Activated T-cell treated with anti-CD3 and anti-CD28 coated beads, Interleukin-2, amount 50 U/mL, for 24 hours (primary cell): ENCODE measurements at regions not wholly inside any gene's neighbourhood (a gene's known extent, or its start where the extent isn't known, plus 50 kb on each side); places are given as distances from the start of the nearest gene placed in this dataset.
"Not testable (repeated sequence)": the region's sequence is repeated elsewhere in the genome, so short reads cannot be mapped to it uniquely, and the experiment has no call there.

ENCODE experiments used
- DNase-seq: peaks from one replicate; pipeline ENCODE4 v3.0.0-alpha.2; 2020
- H3K27ac Mint-ChIP-seq: 2 replicates; pipeline ENCODE4 v1.8.0; 2020; ENCODE audit warnings: mild to moderate bottlenecking, mixed read lengths
- H3K27me3 Mint-ChIP-seq: 2 replicates; pipeline ENCODE4 v1.8.0; 2020; ENCODE audit warnings: mixed read lengths
- H3K36me3 Mint-ChIP-seq: 2 replicates; pipeline ENCODE4 v1.8.0; 2020; ENCODE audit warnings: low read depth, mixed read lengths
- H3K4me1 Mint-ChIP-seq: 2 replicates; pipeline ENCODE4 v1.8.0; 2020; ENCODE audit warnings: low read depth, mixed read lengths
- H3K4me3 Mint-ChIP-seq: 2 replicates; pipeline ENCODE4 v1.8.0; 2020; ENCODE audit warnings: mild to moderate bottlenecking, moderate library complexity, mixed read lengths
- H3K9me3 Mint-ChIP-seq: 2 replicates; pipeline ENCODE4 v1.8.0; 2020; ENCODE audit warnings: mixed read lengths

DNA sequence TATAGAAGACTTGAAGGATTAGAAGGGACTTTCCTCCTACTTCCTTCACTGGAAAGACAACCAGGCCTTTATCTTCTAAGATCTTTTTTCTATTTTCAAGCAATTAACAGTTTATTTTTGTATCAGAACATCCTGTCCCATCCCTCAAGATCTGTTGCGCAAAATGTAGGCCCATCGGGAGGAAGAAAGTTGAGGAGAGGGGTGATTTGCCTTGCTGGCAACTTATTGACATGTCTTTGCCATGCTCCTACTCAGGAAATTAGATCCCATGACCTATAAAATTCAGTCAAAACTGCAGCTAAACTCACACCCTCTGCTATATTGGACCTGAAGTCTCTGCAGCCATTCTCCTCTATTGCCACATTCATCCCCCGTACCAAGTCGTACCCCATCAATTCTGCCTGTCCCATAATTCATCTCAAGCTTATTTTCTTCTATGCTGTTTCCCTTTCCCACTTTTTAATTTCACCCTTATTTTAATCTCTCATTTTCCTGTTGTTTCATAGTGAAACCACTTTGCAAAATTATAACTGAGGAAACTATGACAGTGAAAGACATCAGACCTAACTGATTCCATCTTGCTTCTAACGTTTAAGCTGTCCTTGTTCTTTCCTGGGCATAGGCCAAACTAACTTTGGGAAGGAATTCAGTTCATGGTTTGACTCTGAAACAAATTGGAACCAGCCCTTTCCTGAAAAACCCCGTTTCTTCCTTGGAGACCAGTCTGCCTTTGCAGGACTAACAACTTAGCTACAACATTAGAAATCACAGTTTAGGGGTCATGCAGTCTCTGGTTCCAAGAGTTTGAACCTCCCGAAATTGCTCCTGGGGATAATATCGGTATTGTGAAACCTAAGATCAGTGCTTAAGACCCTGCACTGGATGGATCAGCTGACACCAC is 195.7 kb upstream of the PTBP2 start:
- Mint-ChIP-seq H3K4me3 (no peak overlapping the region), H3K4me1 (no peaks in the 10 kb centered on the region), H3K27ac (no peak overlapping the region), H3K27me3 (no peaks in the 10 kb centered on the region), H3K9me3 (peaks cover 16% of the 10 kb centered on the region), H3K36me3 (no peaks in the 10 kb centered on the region)
- DNase-seq: no peak

DNA sequence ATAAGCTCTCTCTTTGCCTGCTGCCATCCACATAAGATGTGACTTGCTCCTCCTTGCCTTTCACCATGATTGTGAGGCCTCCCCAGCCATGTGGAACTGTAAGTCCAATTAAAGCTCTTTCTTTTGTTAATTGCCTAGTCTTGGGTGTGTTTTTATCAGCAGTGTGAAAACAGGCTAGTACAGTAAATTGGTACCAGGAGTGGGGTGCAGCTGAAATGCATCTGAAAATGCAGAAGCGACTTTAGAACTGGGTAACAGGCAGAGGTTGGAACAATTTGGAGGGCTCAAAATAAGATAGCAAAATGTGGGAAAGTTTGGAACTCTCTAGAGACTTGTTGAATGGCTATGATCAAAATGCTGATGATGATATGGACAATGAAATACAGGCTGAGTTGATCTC is 192.9 kb upstream of the PTBP2 start:
- H3K36me3 Mint-ChIP-seq, H3K4me3 Mint-ChIP-seq, H3K4me1 Mint-ChIP-seq, DNase-seq, H3K27ac Mint-ChIP-seq, H3K27me3 Mint-ChIP-seq: not testable (repeated sequence)
- peaks cover 18% of the 10 kb centered on the region for H3K9me3 Mint-ChIP-seq

DNA sequence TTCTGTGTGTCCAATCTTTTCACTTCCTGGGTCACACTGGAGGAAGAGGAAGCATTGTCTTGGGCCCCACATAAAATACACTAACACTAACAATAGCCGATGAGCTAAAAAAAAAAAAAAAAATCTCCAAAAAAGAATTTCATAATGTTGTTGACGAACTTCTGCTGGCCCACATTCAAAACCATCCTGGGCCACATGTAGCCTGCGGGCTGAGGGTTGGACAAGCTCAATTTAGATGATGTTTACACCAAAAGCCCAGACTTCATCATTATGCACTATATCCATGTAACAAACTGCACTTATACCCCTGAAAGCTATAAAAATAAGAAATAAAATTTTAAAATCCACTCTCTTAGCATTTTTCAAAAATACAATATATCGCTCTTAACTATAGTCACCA is 187.8 kb upstream of the PTBP2 start:
- Mint-ChIP-seq H3K36me3 (no peaks in the 10 kb centered on the region), H3K4me3 (no peak overlapping the region), H3K9me3 (peaks cover 10% of the 10 kb centered on the region), H3K27me3 (no peaks in the 10 kb centered on the region), H3K27ac (no peak overlapping the region), H3K4me1 (no peaks in the 10 kb centered on the region)
- no peak for DNase-seq

DNA sequence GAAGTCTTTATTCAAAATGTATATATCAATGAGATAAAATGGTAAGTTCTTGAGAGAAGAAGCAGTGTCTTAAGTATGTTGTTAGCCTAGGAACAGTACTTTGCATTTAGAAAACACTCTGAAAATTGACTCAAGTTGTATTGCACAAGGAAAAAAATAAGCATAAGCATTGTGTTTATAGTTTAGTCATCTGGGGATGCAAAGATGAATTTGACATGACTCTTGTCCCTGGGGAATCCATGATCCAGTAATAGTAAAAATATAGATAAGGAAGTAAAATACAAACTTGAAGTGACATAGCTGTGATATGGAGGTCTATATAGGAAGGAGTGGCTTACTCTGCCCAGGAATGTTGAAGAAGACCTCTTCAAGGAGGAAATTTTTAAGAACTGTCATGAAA is 185.0 kb upstream of the PTBP2 start:
- no peak for DNase-seq
- H3K4me3 Mint-ChIP-seq: no peak overlapping the region
- H3K36me3 Mint-ChIP-seq: no peaks in the 10 kb centered on the region
- no peaks in the 10 kb centered on the region for H3K4me1 Mint-ChIP-seq
- no peaks in the 10 kb centered on the region for H3K9me3 Mint-ChIP-seq
- H3K27me3 Mint-ChIP-seq: no peaks in the 10 kb centered on the region
- H3K27ac Mint-ChIP-seq: no peak overlapping the region

DNA sequence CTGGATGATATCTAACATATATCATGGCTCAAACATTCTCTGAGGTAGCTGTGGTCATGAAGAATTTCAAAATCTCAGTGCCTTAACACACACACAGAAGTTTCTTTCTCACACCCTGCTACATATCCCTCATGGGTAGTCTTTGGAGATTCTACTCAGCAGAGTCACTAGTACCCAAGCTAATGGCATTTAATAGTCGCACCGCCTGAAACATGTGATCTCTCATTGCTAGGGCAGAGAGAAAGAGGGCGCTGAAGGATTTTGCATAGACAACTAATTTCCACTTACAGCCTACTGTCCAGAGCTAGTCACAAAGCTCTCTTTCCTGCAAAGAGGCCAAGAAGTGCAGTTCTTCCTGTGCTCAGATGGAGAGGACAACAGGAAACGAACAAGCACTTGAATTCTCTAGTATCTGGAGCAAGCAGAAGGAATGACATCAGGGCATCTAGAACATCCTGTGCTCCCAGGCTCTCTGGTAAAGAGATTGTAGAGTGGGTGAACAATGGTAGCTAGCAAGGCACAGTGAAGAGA is 183.4 kb upstream of the PTBP2 start:
- no peak for DNase-seq
- no peaks in the 10 kb centered on the region for H3K36me3 Mint-ChIP-seq
- no peak overlapping the region for H3K27ac Mint-ChIP-seq
- no peaks in the 10 kb centered on the region for H3K27me3 Mint-ChIP-seq
- no peaks in the 10 kb centered on the region for H3K4me1 Mint-ChIP-seq
- no peak overlapping the region for H3K4me3 Mint-ChIP-seq
- H3K9me3 Mint-ChIP-seq: no peaks in the 10 kb centered on the region

DNA sequence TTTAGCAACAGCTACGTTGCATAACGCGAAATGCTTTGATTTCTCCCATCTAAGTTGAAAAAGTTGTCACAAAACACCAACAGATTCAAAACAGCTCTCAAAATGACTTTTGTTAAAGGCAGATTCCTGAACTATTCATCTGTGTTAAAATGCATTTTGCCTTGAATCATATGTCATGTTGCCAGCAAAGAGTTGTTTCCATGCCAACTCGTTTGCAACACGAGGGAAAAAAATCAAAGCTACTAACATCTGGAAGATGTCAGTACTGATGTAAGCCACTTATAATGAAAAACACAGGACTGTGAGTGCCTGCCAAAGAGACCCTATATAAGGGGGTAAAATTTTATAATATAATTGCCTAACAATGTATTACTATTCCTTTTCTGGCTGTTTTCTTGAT is 182.7 kb upstream of the PTBP2 start:
- Mint-ChIP-seq H3K27ac (no peak overlapping the region), H3K27me3 (no peaks in the 10 kb centered on the region), H3K4me3 (no peak overlapping the region), H3K9me3 (no peaks in the 10 kb centered on the region), H3K36me3 (no peaks in the 10 kb centered on the region), H3K4me1 (no peaks in the 10 kb centered on the region)
- no peak for DNase-seq

DNA sequence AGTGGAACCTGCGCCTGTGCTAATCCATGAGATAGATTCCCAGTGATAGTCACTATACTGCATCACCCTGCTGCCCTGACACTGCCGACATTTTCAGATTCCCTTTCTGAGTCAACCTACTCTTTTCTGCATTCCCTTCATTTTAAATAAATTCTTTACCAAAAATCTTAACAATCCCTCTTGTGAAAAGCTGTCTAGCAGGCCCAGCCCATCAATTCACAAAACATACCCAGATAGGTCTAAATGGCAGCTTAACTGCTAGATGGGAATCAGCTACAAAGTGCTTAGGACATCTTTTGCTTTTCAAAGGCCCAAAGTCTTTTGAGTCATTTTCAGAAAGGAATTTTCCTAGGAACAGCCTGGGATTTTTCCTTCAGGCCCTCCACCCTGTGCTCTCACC is 180.1 kb upstream of the PTBP2 start:
- Mint-ChIP-seq H3K27ac (no peak overlapping the region), H3K27me3 (no peaks in the 10 kb centered on the region), H3K9me3 (no peaks in the 10 kb centered on the region), H3K36me3 (no peaks in the 10 kb centered on the region), H3K4me3 (no peak overlapping the region), H3K4me1 (no peaks in the 10 kb centered on the region)
- DNase-seq: no peak

DNA sequence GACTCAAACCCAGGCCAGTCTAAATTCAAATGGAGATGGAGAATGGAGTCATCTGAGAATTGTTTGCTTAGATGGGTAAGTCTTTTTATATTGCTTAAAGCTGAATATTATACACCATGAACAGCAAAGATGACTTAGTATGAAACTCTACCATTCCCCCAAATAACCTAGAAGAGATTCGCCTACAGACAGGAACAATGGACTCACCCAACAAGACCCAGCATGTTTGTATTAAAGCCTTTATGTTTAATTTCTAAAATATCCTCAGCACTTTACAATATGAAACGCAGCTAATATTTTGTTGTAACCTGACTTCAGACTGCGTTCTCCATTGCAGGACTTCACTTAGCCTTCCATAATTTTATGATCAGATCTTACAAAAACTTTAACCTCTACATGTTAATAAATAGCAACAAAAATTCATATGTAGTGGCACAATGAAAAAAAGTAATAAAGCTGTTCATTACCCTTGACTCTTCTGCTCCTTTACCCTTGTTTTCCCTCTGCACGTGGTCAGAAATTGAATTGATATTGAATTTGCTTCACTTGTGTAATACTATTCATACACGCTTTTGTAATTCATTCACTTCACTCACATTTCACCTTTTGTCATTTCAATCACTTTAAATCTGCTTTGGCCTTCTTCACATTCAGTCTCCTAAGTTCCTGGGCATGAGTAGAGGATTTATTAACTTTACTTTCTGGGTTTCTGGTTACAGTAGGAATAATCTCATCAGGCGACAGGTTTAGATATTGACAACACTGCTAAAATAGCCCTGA is 177.3 kb upstream of the PTBP2 start:
- Mint-ChIP-seq H3K27ac (no peak overlapping the region), H3K36me3 (no peaks in the 10 kb centered on the region), H3K27me3 (no peaks in the 10 kb centered on the region), H3K4me1 (no peaks in the 10 kb centered on the region), H3K9me3 (no peaks in the 10 kb centered on the region), H3K4me3 (no peak overlapping the region)
- no peak for DNase-seq

DNA sequence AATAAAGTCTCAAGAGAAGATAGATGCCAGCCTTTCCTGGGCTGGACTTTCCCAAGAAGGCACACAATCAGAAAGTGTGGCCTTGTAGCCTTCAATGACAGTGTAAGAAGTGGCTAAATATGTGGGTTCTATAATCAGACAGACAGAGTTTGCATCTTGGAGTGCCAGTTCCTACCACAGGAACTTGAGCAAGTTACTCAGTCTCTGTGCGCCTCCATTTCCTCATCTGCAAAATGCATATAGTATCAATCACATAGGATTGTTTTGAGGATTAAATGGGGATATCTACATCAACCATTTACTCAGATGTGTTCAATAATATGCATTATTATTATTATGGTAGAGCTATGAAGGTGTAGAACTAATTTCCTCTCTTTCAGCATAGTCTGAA is 176.8 kb upstream of the PTBP2 start:
- Mint-ChIP-seq H3K4me3 (no peak overlapping the region), H3K36me3 (no peaks in the 10 kb centered on the region), H3K4me1 (no peaks in the 10 kb centered on the region), H3K27ac (no peak overlapping the region), H3K9me3 (no peaks in the 10 kb centered on the region), H3K27me3 (no peaks in the 10 kb centered on the region)
- no peak for DNase-seq

DNA sequence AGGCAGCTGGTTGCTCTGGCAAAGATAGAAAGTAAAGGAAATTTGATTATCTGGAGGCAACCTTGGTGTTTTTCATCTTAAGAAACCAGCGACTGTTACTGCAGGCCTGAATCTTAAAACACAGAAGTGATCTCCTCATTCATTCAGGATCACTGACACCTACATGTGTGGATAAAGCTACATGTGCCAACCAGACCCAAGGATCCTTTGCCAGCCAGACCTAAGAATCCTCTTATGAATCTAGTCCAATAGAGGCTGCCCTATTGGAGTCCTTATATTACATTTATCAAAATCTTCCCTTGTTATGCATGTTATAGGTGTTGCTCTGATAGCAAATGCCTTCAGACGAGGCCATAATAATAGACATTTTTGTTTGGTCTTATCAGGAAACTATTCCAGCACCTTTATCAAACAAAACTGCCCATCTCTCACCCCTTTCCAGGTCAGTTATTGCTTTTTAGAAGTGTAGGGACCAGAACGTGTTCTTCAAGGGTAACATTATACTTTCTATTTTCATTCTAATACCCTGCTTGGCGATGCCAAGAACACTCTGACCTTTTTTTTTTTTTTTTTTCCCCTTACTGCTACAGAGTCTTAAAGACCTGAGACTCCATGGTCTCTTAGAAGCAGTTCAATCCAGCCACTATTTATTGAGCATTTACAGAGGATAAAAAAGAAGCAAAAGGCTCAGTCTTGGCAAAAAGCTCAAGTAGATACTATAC is 175.5 kb upstream of the PTBP2 start:
- DNase-seq: no peak
- H3K4me3 Mint-ChIP-seq: no peak overlapping the region
- no peaks in the 10 kb centered on the region for H3K9me3 Mint-ChIP-seq
- no peaks in the 10 kb centered on the region for H3K27me3 Mint-ChIP-seq
- H3K36me3 Mint-ChIP-seq: no peaks in the 10 kb centered on the region
- H3K27ac Mint-ChIP-seq: no peak overlapping the region
- no peaks in the 10 kb centered on the region for H3K4me1 Mint-ChIP-seq

DNA sequence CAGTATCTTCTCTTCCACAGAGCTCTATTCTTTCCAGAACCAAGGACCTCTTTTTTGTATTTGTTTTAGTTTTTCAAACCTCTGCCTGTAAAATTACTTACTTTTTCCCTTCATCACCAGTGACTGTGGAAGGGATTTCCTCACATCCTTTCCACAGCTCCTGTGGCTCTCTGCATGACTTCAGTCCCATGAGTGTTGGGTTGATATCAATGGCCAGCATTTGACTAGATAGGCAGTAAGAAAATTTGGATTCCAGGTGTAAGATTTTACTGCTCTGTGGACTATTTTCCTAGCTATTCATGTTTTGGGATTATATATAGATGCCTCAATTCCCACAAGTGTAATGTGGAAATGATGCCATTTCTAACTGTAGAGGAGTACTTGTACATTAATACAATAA is 171.5 kb upstream of the PTBP2 start:
- Mint-ChIP-seq H3K4me3 (no peak overlapping the region), H3K27me3 (peaks cover 3% of the 10 kb centered on the region), H3K4me1 (no peaks in the 10 kb centered on the region), H3K9me3 (no peaks in the 10 kb centered on the region), H3K36me3 (no peaks in the 10 kb centered on the region), H3K27ac (no peak overlapping the region)
- DNase-seq: no peak

DNA sequence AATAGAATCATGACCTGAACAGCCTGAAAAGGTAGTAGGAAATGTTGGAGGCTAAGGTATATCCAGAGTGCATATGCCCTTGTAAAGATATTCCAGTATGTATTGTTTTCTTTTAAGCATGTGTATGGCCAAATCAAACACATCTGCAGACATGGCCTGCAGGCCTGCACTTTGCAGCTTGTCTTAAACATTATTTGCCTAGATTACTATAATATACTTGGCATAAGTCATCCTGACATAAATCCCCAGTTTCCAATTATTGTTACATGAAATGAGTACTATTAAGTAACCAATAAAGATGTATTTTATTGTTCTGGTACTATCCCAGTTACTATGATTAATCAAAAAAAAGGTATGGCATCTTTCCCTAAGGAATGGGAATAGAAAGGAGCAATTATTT is 169.1 kb upstream of the PTBP2 start:
- Mint-ChIP-seq H3K27ac (no peak overlapping the region), H3K4me3 (no peak overlapping the region), H3K4me1 (no peaks in the 10 kb centered on the region), H3K27me3 (peaks cover 6% of the 10 kb centered on the region), H3K36me3 (no peaks in the 10 kb centered on the region), H3K9me3 (no peaks in the 10 kb centered on the region)
- no peak for DNase-seq

DNA sequence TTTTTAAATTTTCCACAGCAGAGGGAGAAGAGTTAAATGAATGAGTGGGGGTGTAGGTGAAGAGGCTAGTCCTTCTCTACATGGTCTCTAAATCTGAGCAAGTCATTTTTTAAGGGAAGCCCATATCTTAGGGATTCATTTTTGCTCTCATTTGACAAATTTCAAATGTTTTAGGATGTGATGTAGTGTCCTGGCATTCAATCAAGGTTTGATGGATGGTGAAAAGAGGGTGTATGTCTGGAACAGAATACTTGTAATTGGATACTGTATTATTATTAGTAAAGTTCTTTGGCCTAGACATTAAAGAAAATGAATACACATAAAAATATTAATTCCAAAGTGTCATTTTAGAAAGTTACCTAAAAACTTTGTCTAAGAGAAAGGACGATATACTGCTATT is 167.8 kb upstream of the PTBP2 start:
- Mint-ChIP-seq H3K27ac (no peak overlapping the region), H3K9me3 (no peaks in the 10 kb centered on the region), H3K4me1 (no peaks in the 10 kb centered on the region), H3K36me3 (no peaks in the 10 kb centered on the region), H3K4me3 (no peak overlapping the region), H3K27me3 (peaks cover 6% of the 10 kb centered on the region)
- DNase-seq: no peak

DNA sequence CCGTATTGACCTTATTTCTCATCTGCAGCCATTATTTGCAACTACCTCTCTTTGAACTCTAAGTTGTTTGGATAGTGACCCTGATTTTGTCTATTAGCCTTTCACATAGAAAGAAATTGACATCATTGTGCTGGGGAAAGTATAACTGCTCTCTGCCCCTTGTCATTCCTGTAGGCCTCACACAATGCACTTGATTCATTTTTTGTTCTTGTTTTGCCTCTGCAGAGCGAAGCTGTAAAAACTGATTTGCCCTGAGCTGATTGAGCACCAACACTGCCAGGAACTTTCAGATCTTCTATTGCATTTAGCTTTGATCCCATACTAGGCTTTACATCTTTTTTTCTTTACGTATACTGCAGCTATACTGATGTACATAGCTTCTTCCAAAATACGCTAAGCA is 167.2 kb upstream of the PTBP2 start:
- Mint-ChIP-seq H3K9me3 (no peaks in the 10 kb centered on the region), H3K27ac (no peak overlapping the region)

More for the DNA sequence above, 167.2 kb upstream of the PTBP2 start:
- no peak overlapping the region for H3K4me3 Mint-ChIP-seq
- H3K27me3 Mint-ChIP-seq: peaks cover 6% of the 10 kb centered on the region
- no peak for DNase-seq
- no peaks in the 10 kb centered on the region for H3K36me3 Mint-ChIP-seq
- no peaks in the 10 kb centered on the region for H3K4me1 Mint-ChIP-seq
